Kidney (tissue), 13 donors: ENCODE measurements at regions not wholly inside any gene's neighbourhood (a gene's known extent, or its start where the extent isn't known, plus 50 kb on each side); places are given as distances from the start of the nearest gene placed in this dataset.

Experiments used
- DNase-seq, 5 donors: peaks; one replicate each; pipeline ENCODE4 v3.0.0-alpha.2; 2013 to 2020
- FAIRE-seq: peaks from 2 replicates; lab custom pipeline; 2012; peaks lifted over from hg19 to GRCh38; lab: Jason Lieb, UNC
- H3K27ac ChIP-seq, 2 donors: one replicate each; pipeline ENCODE4 v1.7.0; 2013; ENCODE audit warnings: low read depth in 2 of 2, low read length in 2 of 2, inconsistent platforms in 1 of 2
- H3K27me3 ChIP-seq: one replicate; pipeline ENCODE4 v1.7.1; 2013; ENCODE audit warnings: low read length, inconsistent platforms; ENCODE audit not compliant: control insufficient read depth, insufficient read depth
- H3K36me3 ChIP-seq, 3 donors: one replicate each; pipeline versions ENCODE4 v1.7.0 to v1.7.1; 2013; ENCODE audit warnings: low read length in 3 of 3, control low read depth in 1 of 3, inconsistent platforms in 1 of 3; ENCODE audit not compliant: insufficient read depth in 3 of 3, control insufficient read depth in 2 of 3
- H3K4me1 ChIP-seq, 3 donors: one replicate each; pipeline versions ENCODE4 v1.7.0 to v1.7.1; 2013; ENCODE audit warnings: low read length in 3 of 3, inconsistent platforms in 1 of 3, low read depth in 1 of 3; ENCODE audit not compliant: control insufficient read depth in 2 of 3, insufficient read depth in 2 of 3
- H3K4me3 ChIP-seq, 3 donors: one replicate each; pipeline versions ENCODE4 v1.7.0 to v1.8.1; 2013; ENCODE audit warnings: low read length in 3 of 3, control low read depth in 1 of 3, inconsistent platforms in 1 of 3
- H3K9ac ChIP-seq, 3 donors: one replicate each; pipeline versions ENCODE4 v1.7.0 to v1.7.1; 2013; ENCODE audit warnings: low read length in 3 of 3, control low read depth in 1 of 3, inconsistent platforms in 1 of 3
- H3K9me3 ChIP-seq, 3 donors: one replicate each; pipeline versions ENCODE4 v1.7.0 to v1.7.1; 2013; ENCODE audit warnings: low read length in 3 of 3, control low read depth in 1 of 3, inconsistent platforms in 1 of 3; ENCODE audit not compliant: control insufficient read depth in 2 of 3, insufficient read depth in 1 of 3
- CTCF ChIP-seq: IDR thresholded peaks from 3 replicates; pipeline ENCODE4 v1.5.1; 2012; ENCODE audit warnings: mild to moderate bottlenecking, moderate library complexity, borderline replicate concordance; ENCODE audit not compliant: insufficient read depth; ENCODE audit errors: extremely low read depth
- intact Hi-C: fragments of 100-400 bp; cut with DNase I; formaldehyde crosslinking; loops from one replicate; pipeline ENCODE4 v1.11.1; 2022
- donor health status: control.
- donor health status: control.
- donor health status: control.
- donor health status: control.
- donor health status: control.
- donor health status: DM: yes; HTN: yes; CAD: no.
- donor health status: Normal renal cell carcinoma (clear cell type).

DNA sequence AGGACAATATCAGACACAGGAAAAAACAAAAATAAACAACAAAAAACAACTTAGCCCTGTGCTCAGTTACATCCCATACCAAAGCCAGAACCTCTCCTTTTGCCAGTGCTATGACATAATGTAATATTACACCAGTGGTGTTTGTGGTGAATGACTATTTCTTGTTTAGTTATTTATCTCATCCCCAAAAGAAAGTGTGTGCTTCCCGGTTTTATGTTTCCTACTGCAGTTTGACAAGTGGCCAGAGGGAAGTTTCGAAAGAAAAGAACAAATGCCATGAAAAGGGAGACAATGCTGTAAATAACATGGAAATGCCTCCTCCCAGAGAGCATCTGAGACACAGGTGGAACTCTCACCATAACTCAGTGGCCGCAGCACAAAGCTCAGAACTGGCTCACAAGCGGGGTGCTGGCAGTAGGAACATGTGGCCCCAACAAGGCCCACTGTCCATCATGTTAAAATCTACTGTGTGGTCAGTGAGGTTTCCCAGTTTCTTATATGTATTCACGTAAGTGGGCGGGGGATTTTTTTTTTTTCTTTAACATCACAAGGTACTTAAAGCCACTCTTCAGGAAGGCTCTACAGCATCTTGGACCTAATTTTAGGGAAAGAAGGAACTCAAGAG lies 158.2 kb downstream of the BARHL2 start:
- Histone ChIP-seq H3K36me3 (no peaks in the 10 kb centered on the region), H3K27me3 (no peaks in the 10 kb centered on the region), H3K4me1 (no peaks in the 10 kb centered on the region), H3K4me3 (no peak overlapping the region), H3K9ac (no peak overlapping the region), H3K27ac (no peak overlapping the region), H3K9me3 (no peaks in the 10 kb centered on the region)
- FAIRE-seq (no peak), DNase-seq (peak in 2 of 5 donors; percentile 14 to 21)
- intact Hi-C loops = no loop called here
- TF ChIP-seq CTCF = no peak

DNA sequence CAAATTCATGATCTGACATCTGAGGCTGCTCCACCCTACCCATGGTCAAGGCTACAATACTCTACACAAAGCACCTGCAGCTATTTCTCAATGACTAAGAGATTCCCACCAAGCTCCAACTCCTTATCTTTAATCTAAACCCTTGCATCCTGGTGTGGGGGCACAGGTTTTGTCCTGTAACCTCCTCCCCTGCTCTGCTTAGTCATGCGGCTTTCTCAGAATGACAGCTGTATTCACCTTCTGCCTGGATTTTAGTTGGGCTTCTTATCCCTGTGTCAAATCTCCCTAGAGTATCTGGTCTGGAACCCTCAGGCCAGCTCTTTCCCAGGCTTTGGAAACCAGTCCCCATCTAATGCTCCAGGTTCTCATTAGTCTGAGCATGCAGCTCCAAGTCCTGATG lies 159.0 kb downstream of the BARHL2 start:
- no peak for TF ChIP-seq CTCF
- H3K27me3 ChIP-seq = no peaks in the 10 kb centered on the region
- H3K9ac ChIP-seq = no peak overlapping the region
- H3K27ac ChIP-seq = no peak overlapping the region
- intact Hi-C loops = no loop called here
- FAIRE-seq = no peak
- no peaks in the 10 kb centered on the region for H3K36me3 ChIP-seq
- no peaks in the 10 kb centered on the region for H3K9me3 ChIP-seq
- no peak overlapping the region for H3K4me3 ChIP-seq
- H3K4me1 ChIP-seq = no peaks in the 10 kb centered on the region
- no peak for DNase-seq

- no peak for FAIRE-seq
- Histone ChIP-seq H3K27ac (no peak overlapping the region), H3K27me3 (no peaks in the 10 kb centered on the region), H3K9me3 (no peaks in the 10 kb centered on the region), H3K9ac (no peak overlapping the region), H3K4me3 (no peak overlapping the region), H3K4me1 (no peaks in the 10 kb centered on the region), H3K36me3 (no peaks in the 10 kb centered on the region)
- no peak for TF ChIP-seq CTCF
- DNase-seq = no peak
- intact Hi-C loops = no loop called here
Observed at GRCh38 chr1:90557706-90558105, 159.4 kb downstream of the BARHL2 start.
